Activated CD4-positive, alpha-beta T cell treated with anti-CD3 and anti-CD28 coated beads for 4 hours (primary cell): ENCODE measurements at regions not wholly inside any gene's neighbourhood (a gene's known extent, or its start where the extent isn't known, plus 50 kb on each side); places are given as distances from the start of the nearest gene placed in this dataset.

ENCODE experiments used
- DNase-seq, 2 donors: peaks; one replicate each; pipeline ENCODE4 v3.0.0-alpha.2; 2020

GRCh38 chrX:151476604-151477303, 79.7 kb downstream of the VMA21 start:
- DNase-seq, result no peak

GRCh38 chrX:151478058-151478457, 81.1 kb downstream of the VMA21 start:
- no peak for DNase-seq

GRCh38 chrX:151488677-151489076, 74.8 kb upstream of the PASD1 start:
- DNase-seq, result peak in 1 of 2 donors; percentile 3

GRCh38 chrX:151505796-151506195, 57.7 kb upstream of the PASD1 start:
- DNase-seq, result no peak

GRCh38 chrX:151510203-151510602, 53.3 kb upstream of the PASD1 start:
- DNase-seq, result no peak

GRCh38 chrX:151513472-151513871, 50.0 kb upstream of the PASD1 start:
- DNase-seq, result no peak
